Thyroid gland (tissue), 4 donors: ENCODE measurements at regions not wholly inside any gene's neighbourhood (a gene's known extent, or its start where the extent isn't known, plus 50 kb on each side); places are given as distances from the start of the nearest gene placed in this dataset.

Source experiments
- DNase-seq, 2 donors: peaks; one replicate each; pipeline ENCODE4 v3.0.0-alpha.2; 2019
- H3K27ac ChIP-seq, 3 donors: fragments of 200-600 bp; sonication (generic); 1 replicate in 2 of 3; 2 replicates in 1 of 3; pipeline ENCODE4 v1.5.1; 2016 to 2019; ENCODE audit warnings: mild to moderate bottlenecking in 1 of 3, moderate library complexity in 1 of 3
- H3K27me3 ChIP-seq: fragments of 200-600 bp; sonication (generic); one replicate; pipeline ENCODE4 v1.5.1; 2019
- H3K36me3 ChIP-seq, 2 donors: fragments of 200-600 bp; sonication (generic); one replicate each; pipeline ENCODE4 v1.5.1; 2016 to 2019
- H3K4me1 ChIP-seq, 2 donors: fragments of 200-600 bp; sonication (generic); one replicate each; pipeline ENCODE4 v1.5.1; 2017 to 2019
- H3K4me3 ChIP-seq, 3 donors: fragments of 200-600 bp; sonication (generic); replicated peaks in 1 of 3; 1 replicate in 2 of 3; 2 replicates in 1 of 3; pipeline ENCODE4 v1.5.1; 2016; ENCODE audit warnings: mild to moderate bottlenecking in 1 of 3
- H3K9me3 ChIP-seq: fragments of 200-600 bp; sonication (generic); one replicate; pipeline ENCODE4 v1.5.1; 2017
- POLR2A ChIP-seq, 2 donors: fragments of 450-650 bp; IDR thresholded peaks; one replicate each; pipeline ENCODE4 v1.6.1; 2017; ENCODE audit warnings: antibody characterized with exemption in 2 of 2, mild to moderate bottlenecking in 2 of 2, moderate library complexity in 1 of 2
- WGBS, 2 donors: methylation state at CpG; one replicate each; pipeline ENCODE4 v1.1.5; 2017; 5-methylcytosine and 5-hydroxymethylcytosine counted together
- intact Hi-C: fragments of 100-400 bp; cut with DNase I; formaldehyde crosslinking; loops from one replicate; pipeline ENCODE4 v1.15.1; 2023
- TF ChIP-seq, protein P1 (sequence below), 6 experiments: fragments of 200-600 bp in 3 of 6; fragments of 450-650 bp in 3 of 6; sonication (generic) in 3 of 6; IDR thresholded peaks; one replicate each; pipeline ENCODE4 v1.5.1; 2016 to 2019; ENCODE audit warnings: antibody characterized with exemption in 6 of 6, mild to moderate bottlenecking in 2 of 6, inconsistent platforms in 1 of 6, moderate library complexity in 1 of 6

DNA sequence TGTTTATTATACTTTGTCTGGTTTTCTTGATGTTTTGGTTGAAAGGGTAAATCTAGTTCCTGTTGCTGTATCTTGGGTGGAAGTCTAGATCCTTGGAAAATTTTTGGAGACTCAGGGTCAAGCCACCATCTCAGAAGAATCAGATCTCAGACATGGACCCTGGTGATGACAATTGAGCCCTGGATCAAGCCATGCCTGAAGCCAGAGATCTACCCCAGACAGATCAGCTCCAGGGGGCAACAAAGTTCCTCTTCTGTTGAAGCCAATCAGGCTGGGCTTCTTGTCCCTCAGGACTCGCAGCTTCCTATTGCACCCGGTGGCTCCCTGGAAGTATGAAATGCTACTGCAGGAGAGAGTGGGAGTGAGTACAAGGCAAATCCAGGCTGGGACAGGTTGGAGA lies 106.9 kb downstream of the UNCX start:
- WGBS, 2 donors, result 90 to 100% methylated on average over 2 of the region's 2 CpGs
- no peak for TF ChIP-seq POLR2A (IDR thresholded peaks at IDR 0.05)
- TF ChIP-seq, protein P1, sequence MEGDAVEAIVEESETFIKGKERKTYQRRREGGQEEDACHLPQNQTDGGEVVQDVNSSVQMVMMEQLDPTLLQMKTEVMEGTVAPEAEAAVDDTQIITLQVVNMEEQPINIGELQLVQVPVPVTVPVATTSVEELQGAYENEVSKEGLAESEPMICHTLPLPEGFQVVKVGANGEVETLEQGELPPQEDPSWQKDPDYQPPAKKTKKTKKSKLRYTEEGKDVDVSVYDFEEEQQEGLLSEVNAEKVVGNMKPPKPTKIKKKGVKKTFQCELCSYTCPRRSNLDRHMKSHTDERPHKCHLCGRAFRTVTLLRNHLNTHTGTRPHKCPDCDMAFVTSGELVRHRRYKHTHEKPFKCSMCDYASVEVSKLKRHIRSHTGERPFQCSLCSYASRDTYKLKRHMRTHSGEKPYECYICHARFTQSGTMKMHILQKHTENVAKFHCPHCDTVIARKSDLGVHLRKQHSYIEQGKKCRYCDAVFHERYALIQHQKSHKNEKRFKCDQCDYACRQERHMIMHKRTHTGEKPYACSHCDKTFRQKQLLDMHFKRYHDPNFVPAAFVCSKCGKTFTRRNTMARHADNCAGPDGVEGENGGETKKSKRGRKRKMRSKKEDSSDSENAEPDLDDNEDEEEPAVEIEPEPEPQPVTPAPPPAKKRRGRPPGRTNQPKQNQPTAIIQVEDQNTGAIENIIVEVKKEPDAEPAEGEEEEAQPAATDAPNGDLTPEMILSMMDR (IDR thresholded peaks at IDR 0.05), result no peak
- Histone ChIP-seq H3K36me3 (no peaks in the 10 kb centered on the region), H3K27me3 (no peaks in the 10 kb centered on the region), H3K4me3 (no peak overlapping the region), H3K9me3 (no peaks in the 10 kb centered on the region), H3K27ac (no peak overlapping the region), H3K4me1 (no peaks in the 10 kb centered on the region)
- intact Hi-C loops, result no loop called here
- DNase-seq, result no peak

GRCh38 chr7:1340031-1340430 lies 107.4 kb downstream of the UNCX start:
- DNase-seq, result no peak
- WGBS, 2 donors, result 68 to 77% methylated on average over 3 of the region's 3 CpGs
- H3K27ac ChIP-seq, result no peak overlapping the region
- no peaks in the 10 kb centered on the region for H3K4me1 ChIP-seq
- TF ChIP-seq POLR2A (IDR thresholded peaks at IDR 0.05), result no peak
- TF ChIP-seq, protein P1 (IDR thresholded peaks at IDR 0.05), result no peak
- no peaks in the 10 kb centered on the region for H3K27me3 ChIP-seq
- intact Hi-C loops, result no loop called here
- no peaks in the 10 kb centered on the region for H3K36me3 ChIP-seq
- no peak overlapping the region for H3K4me3 ChIP-seq
- H3K9me3 ChIP-seq, result no peaks in the 10 kb centered on the region

DNA sequence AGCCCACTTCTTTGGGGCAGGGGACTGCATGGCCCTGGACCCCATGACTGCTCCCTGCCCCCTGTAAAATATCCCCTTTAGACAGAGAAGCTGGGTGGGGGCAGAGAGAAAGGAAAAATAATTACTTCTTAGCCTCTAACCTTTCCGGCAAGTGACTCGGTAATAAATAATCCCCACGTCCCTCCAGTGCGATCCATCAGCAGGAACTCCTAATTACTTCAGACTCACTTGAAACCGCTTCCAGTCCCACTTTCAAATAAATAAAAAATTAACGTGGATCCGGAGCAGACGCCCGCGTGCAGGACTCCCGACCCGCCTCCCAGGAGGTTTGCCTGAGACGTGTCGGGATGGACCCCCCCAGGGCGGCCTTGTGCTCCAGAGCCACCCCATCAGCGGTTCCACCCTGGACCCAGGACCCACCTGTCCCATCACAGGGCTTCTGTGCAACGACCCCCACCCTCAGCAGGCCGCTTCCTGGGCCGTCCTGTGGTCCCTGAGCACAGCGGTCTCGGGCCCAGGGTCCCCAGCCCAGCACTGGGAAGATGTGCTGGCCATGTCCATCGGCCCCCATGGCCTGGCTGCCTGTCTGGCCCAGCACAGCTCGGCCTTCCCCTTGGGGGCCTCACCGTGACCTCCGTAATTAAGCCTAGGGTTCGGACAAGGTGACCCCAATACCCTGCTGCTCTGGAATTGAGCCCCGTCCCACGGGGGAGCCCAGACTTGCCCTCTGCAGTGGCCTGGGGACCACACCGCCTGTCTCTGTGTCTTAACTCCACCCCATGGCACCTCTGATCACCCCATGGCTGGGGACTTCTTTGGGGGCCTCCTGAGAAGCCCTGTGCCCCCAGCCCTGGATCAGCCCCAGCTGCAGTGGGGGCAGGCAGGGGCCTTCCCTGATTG lies 108.0 kb downstream of the UNCX start:
- WGBS, 2 donors, result 70 to 81% methylated on average over 19 to 20 of the region's 29 CpGs
- H3K9me3 ChIP-seq, result no peaks in the 10 kb centered on the region
- H3K27ac ChIP-seq, result no peak overlapping the region
- H3K4me1 ChIP-seq, result no peaks in the 10 kb centered on the region
- intact Hi-C loops, result no loop called here
- no peak for TF ChIP-seq POLR2A (IDR thresholded peaks at IDR 0.05)
- TF ChIP-seq, protein P1 (IDR thresholded peaks at IDR 0.05), result no peak
- no peak overlapping the region for H3K4me3 ChIP-seq
- no peaks in the 10 kb centered on the region for H3K36me3 ChIP-seq
- DNase-seq, result no peak
- no peaks in the 10 kb centered on the region for H3K27me3 ChIP-seq

GRCh38 chr7:1341361-1342089 lies 108.9 kb downstream of the UNCX start:
- 74 to 83% methylated on average over 9 to 16 of the region's 20 CpGs for WGBS, 2 donors
- intact Hi-C loops, result no loop called here
- Histone ChIP-seq H3K27me3 (no peaks in the 10 kb centered on the region), H3K9me3 (no peaks in the 10 kb centered on the region), H3K36me3 (no peaks in the 10 kb centered on the region), H3K27ac (no peak overlapping the region), H3K4me1 (no peaks in the 10 kb centered on the region), H3K4me3 (no peak overlapping the region)
- TF ChIP-seq POLR2A (IDR thresholded peaks at IDR 0.05), result no peak
- TF ChIP-seq, protein P1 (IDR thresholded peaks at IDR 0.05), result no peak
- no peak for DNase-seq
